ENCODE measurements at regions not wholly inside any gene's neighbourhood (a gene's known extent, or its start where the extent isn't known, plus 50 kb on each side); places are given as distances from the start of the nearest gene placed in this dataset.
"Not testable (repeated sequence)": the region's sequence is repeated elsewhere in the genome, so short reads cannot be mapped to it uniquely, and the experiment has no call there.

- DNase-seq (ENCODE audit: low read depth in 2 of 2, low spot score in 1 of 2): not testable (repeated sequence)
Observed at GRCh38 chr12:131311279-131311722, 357.6 kb downstream of the ADGRD1 start.

DNA sequence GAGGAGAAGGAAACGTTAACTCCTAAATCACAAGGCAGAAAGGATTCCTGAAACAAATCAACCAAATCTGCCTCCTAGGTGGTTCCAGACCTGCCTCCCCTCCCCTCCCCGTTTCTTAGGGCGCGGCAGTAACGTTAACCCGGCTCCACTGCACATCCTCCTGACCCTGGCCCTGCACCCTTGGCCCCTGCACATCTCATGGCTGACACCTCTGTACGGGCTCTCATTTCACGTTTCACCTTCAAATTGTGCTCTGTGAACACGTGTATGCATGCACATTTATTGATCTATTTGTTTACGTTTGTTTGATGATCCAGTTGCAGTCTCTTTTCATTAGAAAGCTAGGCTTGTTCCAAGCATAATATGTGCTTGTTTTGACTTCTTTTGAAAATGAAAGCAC, 358.1 kb downstream of the ADGRD1 start:
- no peak for DNase-seq (ENCODE audit: low read depth in 2 of 2, low spot score in 1 of 2)

- DNase-seq (ENCODE audit: low read depth in 2 of 2, low spot score in 1 of 2): not testable (repeated sequence)
Observed at GRCh38 chr12:131312382-131312781, 358.7 kb downstream of the ADGRD1 start.

- DNase-seq (ENCODE audit: low read depth in 2 of 2, low spot score in 1 of 2): no peak
Observed at GRCh38 chr12:131312793-131313545, 359.3 kb downstream of the ADGRD1 start.

- no peak for DNase-seq (ENCODE audit: low read depth in 2 of 2, low spot score in 1 of 2)
Observed at GRCh38 chr12:131313635-131314034, 359.9 kb downstream of the ADGRD1 start.

DNA sequence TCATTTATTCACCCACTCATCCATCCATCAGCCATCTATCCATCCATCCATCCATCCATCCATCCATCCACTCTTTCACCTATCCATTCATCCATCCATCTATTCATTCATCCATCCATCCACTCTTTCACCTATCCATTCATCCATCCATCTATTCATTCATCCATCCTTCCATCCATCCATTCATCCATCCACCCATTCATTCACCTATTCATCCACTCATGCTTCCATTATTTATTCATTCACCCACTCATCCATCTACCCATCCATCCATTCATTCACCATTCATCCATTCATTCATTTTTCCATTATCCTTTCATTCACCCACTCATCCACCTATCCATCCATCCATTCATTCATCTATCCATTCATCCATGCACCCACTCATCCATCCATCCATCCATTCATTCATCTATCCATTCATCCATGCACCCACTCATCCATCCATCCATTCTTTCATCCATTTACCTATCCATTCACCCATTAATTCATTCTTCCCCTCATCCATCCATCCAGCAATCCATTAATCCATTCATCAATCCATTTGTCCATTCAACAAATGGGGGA, 360.9 kb downstream of the ADGRD1 start:
- no peak for DNase-seq (ENCODE audit: low read depth in 2 of 2, low spot score in 1 of 2)

DNA sequence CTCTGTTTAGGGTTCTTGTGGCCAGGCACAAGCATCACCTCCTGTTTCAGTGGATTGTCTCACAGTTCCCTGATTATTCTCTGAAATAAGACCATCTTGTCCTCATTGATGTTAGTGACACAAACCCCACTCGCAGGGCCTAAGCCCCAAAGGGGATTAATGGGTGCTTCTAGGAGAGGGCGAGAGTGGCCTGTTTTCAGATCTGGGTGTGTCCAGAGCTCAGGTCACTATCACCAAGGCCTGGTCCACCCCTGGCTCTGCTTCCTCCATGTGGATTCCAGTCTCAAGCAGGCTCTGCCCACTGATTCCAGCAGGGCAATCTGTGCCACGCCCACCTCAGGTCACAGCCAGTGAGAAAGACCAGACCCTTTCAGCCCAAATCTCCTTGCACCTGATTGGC, 361.9 kb downstream of the ADGRD1 start:
- DNase-seq (ENCODE audit: low read depth in 2 of 2, low spot score in 1 of 2): no peak

DNA sequence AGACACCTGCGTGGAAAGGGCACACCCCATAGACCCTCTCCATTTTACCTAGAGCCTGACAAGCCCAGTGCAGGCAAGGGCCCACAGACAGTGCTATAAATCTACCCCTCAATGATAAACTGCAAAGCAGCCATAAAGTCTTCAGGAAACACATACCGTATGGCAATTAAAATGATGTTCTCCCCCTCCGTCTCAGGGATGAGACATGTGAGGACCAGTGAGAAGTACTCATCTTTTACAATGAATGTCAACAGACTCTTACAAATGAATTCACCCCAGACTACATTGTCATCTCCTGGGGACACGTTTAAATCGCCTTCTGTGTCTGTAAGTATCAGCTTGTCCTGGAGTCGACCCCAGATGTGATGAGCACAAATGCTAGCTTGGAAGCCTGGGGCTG, 362.7 kb downstream of the ADGRD1 start:
- DNase-seq (ENCODE audit: low read depth in 2 of 2, low spot score in 1 of 2): no peak

GRCh38 chr12:131318045-131318685, 364.5 kb downstream of the ADGRD1 start:
- no peak for DNase-seq (ENCODE audit: low read depth in 2 of 2, low spot score in 1 of 2)

GRCh38 chr12:131321988-131322387, 368.3 kb downstream of the ADGRD1 start:
- no peak for DNase-seq (ENCODE audit: low read depth in 2 of 2, low spot score in 1 of 2)

DNA sequence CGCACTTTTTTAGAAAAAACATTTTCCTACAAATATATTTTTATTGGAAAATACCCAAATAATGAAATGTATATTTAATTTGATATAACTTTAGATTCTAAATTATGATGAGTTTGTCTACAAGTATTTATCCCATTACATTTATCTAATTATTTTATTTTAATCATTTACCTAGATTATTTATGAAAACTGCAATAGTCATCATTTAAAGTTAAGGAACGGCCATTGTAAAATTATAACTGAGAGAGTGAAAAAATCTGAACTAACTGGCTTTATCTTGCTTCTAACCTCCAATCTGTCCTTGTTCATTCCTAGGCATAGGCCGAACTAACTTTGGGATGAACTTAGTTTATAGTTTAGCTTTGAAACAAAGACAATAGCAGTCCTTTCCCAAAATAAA, 368.8 kb downstream of the ADGRD1 start:
- DNase-seq (ENCODE audit: low read depth in 2 of 2, low spot score in 1 of 2): not testable (repeated sequence)

- DNase-seq (ENCODE audit: low read depth in 2 of 2, low spot score in 1 of 2): no peak
Observed at GRCh38 chr12:131323879-131324278, 370.2 kb downstream of the ADGRD1 start.

GRCh38 chr12:131327521-131328488, 374.1 kb downstream of the ADGRD1 start:
- no peak for DNase-seq (ENCODE audit: low read depth in 2 of 2, low spot score in 1 of 2)

GRCh38 chr12:131328861-131329845, 375.4 kb downstream of the ADGRD1 start:
- DNase-seq (ENCODE audit: low read depth in 2 of 2, low spot score in 1 of 2): not testable (repeated sequence)

- DNase-seq (ENCODE audit: low read depth in 2 of 2, low spot score in 1 of 2): no peak
Observed at GRCh38 chr12:131330106-131330815, 376.6 kb downstream of the ADGRD1 start.

- no peak for DNase-seq (ENCODE audit: low read depth in 2 of 2, low spot score in 1 of 2)
Observed at GRCh38 chr12:131331148-131331750, 377.5 kb downstream of the ADGRD1 start.

- no peak for DNase-seq (ENCODE audit: low read depth in 2 of 2, low spot score in 1 of 2)
Observed at GRCh38 chr12:131332224-131332623, 378.5 kb downstream of the ADGRD1 start.

DNA sequence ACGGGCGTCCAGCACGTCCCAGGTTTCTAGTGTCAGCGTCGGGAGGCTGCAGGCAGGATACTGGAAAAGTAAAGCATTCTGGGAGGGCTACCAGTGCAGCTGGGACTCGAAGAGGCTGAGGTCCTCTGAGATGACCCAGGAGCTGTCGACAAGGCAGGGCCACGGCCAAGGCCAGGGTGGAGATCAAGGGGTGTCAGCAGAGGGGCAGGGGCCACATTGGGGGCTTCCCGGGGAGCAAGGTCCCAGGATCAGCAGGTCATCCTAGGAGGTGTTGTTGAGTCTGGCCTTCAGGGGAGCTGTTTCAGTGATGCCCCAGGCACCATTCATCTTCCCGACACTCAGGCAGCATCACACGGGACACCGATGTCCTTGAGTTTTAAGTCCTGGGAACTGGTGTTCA, 377.8 kb upstream of the SFSWAP start:
- no peak for DNase-seq (ENCODE audit: low read depth in 2 of 2, low spot score in 1 of 2)
